ENCODE measurements at regions not wholly inside any gene's neighbourhood (a gene's known extent, or its start where the extent isn't known, plus 50 kb on each side); places are given as distances from the start of the nearest gene placed in this dataset.

DNA sequence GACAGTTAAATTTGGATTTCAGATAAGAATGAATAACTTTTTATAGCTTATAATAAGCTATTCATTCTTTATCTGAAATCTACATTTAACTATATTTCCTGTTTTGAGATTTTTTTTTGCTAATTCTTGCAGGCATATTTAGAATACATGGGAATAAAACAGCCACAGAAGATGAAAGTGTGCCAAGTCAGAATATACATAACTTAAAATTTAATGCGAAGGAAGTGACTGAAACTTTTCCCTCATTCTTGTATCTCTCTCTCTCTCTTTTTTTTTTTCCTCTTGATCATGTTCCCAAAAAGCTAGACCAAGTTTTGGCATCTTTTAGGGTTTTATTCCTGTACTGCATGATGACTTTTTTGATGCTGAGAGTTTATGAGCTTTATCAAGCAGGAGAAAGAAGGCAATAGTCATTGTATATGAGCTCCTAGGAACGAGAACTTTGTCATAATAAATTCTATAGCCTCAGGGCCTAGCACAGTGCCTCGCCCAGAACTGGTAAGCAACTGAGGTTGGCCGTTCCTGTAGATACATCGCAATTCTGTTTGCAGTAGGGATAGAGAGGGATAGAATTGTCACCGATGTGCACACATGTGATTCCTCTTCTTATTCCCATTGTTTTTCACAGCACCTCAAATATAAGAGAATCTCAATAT lies 205.2 kb downstream of the MYLK4 start:
- CTCF ChIA-PET, result no interaction called here
- ATAC-seq (replicated peaks in 1 of 4), result no peak

DNA sequence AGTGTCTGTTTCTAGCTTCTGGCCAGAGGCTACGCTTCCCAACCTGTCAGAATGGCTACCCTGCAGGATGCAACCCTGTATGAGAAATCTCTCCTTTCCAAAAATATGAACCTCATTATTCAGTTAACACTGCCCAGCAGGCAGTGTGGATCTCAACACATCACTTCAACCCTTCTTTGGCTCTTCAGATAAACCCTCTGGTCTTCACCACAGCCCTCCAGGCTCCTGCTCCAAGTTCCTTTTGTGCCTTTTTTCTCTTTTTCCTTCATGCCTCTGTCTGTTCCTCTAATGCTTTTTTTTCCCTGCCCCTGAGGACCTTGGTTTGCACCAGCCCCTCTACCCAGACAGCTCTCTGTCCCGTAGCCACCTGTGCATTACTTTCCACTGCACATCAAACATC lies 207.4 kb downstream of the MYLK4 start:
- Mint-ChIP-seq H3K27ac (peak overlapping the region in 1 of 2 donors; percentile 55), H3K4me3 (peak overlapping the region in 1 of 3 donors; percentile 64), H3K36me3 (no peaks in the 10 kb centered on the region), H3K9me3 (no peaks in the 10 kb centered on the region), H3K27me3 (peaks cover 44 to 58% of the 10 kb centered on the region in 2 donors), H3K4me1 (peaks cover 23 to 26% (median 24%) of the 10 kb centered on the region in 3 donors)
- ATAC-seq (replicated peaks in 1 of 4) (no peak), DNase-seq (no peak)
- Histone ChIP-seq H3K27ac (ENCODE audit: low read length) (no peak overlapping the region), H3K36me3 (ENCODE audit: control insufficient read depth in 2 of 2, extremely low read depth in 1 of 2, insufficient read depth in 1 of 2, low read length in 1 of 2) (no peaks in the 10 kb centered on the region), H3K27me3 (replicated peaks in 1 of 2; ENCODE audit: control insufficient read depth in 2 of 2, extremely low read depth in 1 of 2, insufficient read depth in 2 of 2, low read length in 1 of 2) (peaks cover 5 to 32% of the 10 kb centered on the region in 2 experiments), H3K4me3 (ENCODE audit: control insufficient read depth in 1 of 2, extremely low read depth in 1 of 2, low read length in 1 of 2) (no peak overlapping the region), H3K9me3 (no peaks in the 10 kb centered on the region), H3K4me1 (ENCODE audit: control insufficient read depth in 1 of 2, extremely low read depth in 1 of 2, insufficient read depth in 2 of 2, low read length in 2 of 2) (peaks cover 13 to 23% of the 10 kb centered on the region in 2 experiments)
- WGBS (ENCODE audit: insufficient coverage), result 55% methylated on average over 1 of the region's 2 CpGs
- CTCF ChIA-PET, result no interaction called here
- POLR2A ChIA-PET, result no interaction called here

More for the DNA sequence above, 205.2 kb downstream of the MYLK4 start:
- H3K4me3 ChIP-seq (ENCODE audit: control insufficient read depth in 1 of 2, extremely low read depth in 1 of 2, low read length in 1 of 2), result no peak overlapping the region
- no peaks in the 10 kb centered on the region for H3K36me3 Mint-ChIP-seq
- H3K9me3 ChIP-seq, result no peaks in the 10 kb centered on the region
- H3K27ac Mint-ChIP-seq, result no peak overlapping the region
- H3K4me1 Mint-ChIP-seq, result peaks cover 23 to 26% (median 24%) of the 10 kb centered on the region in 3 donors
- H3K4me3 Mint-ChIP-seq, result no peak overlapping the region
- no CpG with 5 or more reads among the region's 6 CpGs for WGBS (ENCODE audit: insufficient coverage)
- no peak for DNase-seq
- peaks cover 6 to 35% of the 10 kb centered on the region in 2 experiments for H3K27me3 ChIP-seq (replicated peaks in 1 of 2; ENCODE audit: control insufficient read depth in 2 of 2, extremely low read depth in 1 of 2, insufficient read depth in 2 of 2, low read length in 1 of 2)
- POLR2A ChIA-PET, result no interaction called here
- H3K27ac ChIP-seq (ENCODE audit: low read length), result no peak overlapping the region
- H3K9me3 Mint-ChIP-seq, result no peaks in the 10 kb centered on the region
- H3K36me3 ChIP-seq (ENCODE audit: control insufficient read depth in 2 of 2, extremely low read depth in 1 of 2, insufficient read depth in 1 of 2, low read length in 1 of 2), result no peaks in the 10 kb centered on the region
- H3K4me1 ChIP-seq (ENCODE audit: control insufficient read depth in 1 of 2, extremely low read depth in 1 of 2, insufficient read depth in 2 of 2, low read length in 2 of 2), result peaks cover 13 to 23% of the 10 kb centered on the region in 2 experiments
- peaks cover 39 to 57% of the 10 kb centered on the region in 2 donors for H3K27me3 Mint-ChIP-seq

DNA sequence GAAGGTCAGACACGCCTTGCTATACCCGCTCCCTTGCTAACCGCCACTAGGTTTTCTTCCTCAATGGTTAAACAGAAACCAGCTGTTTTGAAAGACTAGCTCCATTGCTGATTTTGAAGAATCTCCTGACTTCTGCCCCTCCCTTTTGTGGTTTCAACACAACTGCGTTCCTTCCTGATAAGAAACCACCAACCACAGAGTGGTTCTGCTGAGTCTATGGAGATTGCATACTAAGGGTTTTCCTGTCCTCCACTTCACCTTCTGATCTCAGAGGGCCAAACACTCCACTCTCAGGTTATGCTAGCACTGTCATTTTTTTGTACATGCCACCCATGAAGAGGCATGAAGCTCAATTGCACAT lies 207.9 kb downstream of the MYLK4 start:
- WGBS (ENCODE audit: insufficient coverage), result 0% methylated on average over 2 of the region's 4 CpGs
- Histone ChIP-seq H3K9me3 (no peaks in the 10 kb centered on the region), H3K4me3 (ENCODE audit: control insufficient read depth in 1 of 2, extremely low read depth in 1 of 2, low read length in 1 of 2) (peak overlapping the region in 1 of 2 donors; percentile 12), H3K4me1 (ENCODE audit: control insufficient read depth in 1 of 2, extremely low read depth in 1 of 2, insufficient read depth in 2 of 2, low read length in 2 of 2) (peaks cover 13 to 23% of the 10 kb centered on the region in 2 experiments), H3K27ac (ENCODE audit: low read length) (no peak overlapping the region), H3K27me3 (replicated peaks in 1 of 2; ENCODE audit: control insufficient read depth in 2 of 2, extremely low read depth in 1 of 2, insufficient read depth in 2 of 2, low read length in 1 of 2) (peaks cover 2 to 32% of the 10 kb centered on the region in 2 experiments), H3K36me3 (ENCODE audit: control insufficient read depth in 2 of 2, extremely low read depth in 1 of 2, insufficient read depth in 1 of 2, low read length in 1 of 2) (no peaks in the 10 kb centered on the region)
- ChIA-PET POLR2A (no interaction called here), CTCF (interaction anchor here in 1 of 2 donors (0.5 kb wide), 1 partner anchor 951 kb away, joined by 3 read pairs; no protein-coding TSS in a partner anchor)
- Mint-ChIP-seq H3K9me3 (no peaks in the 10 kb centered on the region), H3K4me1 (peaks cover 23 to 26% (median 24%) of the 10 kb centered on the region in 3 donors), H3K4me3 (peak overlapping the region; percentile 6 to 64 (median 23)), H3K27me3 (peaks cover 45 to 62% of the 10 kb centered on the region in 2 donors), H3K27ac (peak overlapping the region in 1 of 2 donors; percentile 55), H3K36me3 (no peaks in the 10 kb centered on the region)
- ATAC-seq (replicated peaks in 1 of 4) (peak; percentile 70 to 94 (median 86)), DNase-seq (peak in 22 of 35 experiments; percentile 0 to 69 (median 7))

DNA sequence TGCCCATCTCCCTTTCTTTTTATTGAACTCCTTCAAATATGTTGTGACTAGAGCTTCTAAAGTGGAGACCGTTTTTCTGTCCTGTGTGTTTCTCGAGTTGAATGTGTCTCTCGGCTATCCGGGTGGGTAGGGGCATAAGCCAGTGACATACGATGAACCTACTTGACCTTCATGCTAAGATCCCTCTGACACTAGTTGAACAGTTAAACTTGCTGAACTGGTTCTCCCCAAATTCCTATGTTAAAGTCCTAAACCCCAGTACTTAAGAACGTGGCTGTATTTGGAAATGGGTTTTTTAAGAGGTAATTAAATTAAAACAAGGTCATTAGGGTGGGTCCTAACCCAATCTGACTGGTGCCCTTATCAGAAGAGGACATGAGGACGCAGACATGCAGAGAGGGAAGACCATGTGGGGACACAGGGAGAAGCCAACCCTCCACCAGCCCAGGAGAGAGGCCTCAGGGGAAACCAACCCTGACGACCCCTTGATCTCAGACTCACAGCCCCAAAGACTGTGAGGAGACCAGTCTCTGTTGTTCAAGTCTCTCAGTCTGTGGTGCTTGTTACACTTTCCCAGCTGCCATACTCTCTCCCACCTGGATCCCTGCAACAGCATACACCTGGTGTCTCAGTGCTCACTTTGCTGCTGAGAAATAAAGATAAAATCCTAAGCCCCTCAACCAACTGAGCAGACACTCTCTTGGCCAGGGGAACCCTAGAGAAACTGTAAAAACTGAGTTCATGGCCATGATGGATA lies 208.4 kb downstream of the MYLK4 start:
- ATAC-seq (replicated peaks in 1 of 4) (no peak), DNase-seq (no peak)
- WGBS (ENCODE audit: insufficient coverage), result 11% methylated on average over 1 of the region's 8 CpGs
- Histone ChIP-seq H3K36me3 (ENCODE audit: control insufficient read depth in 2 of 2, extremely low read depth in 1 of 2, insufficient read depth in 1 of 2, low read length in 1 of 2) (no peaks in the 10 kb centered on the region), H3K9me3 (no peaks in the 10 kb centered on the region), H3K4me3 (ENCODE audit: control insufficient read depth in 1 of 2, extremely low read depth in 1 of 2, low read length in 1 of 2) (peak overlapping the region in 1 of 2 donors; percentile 12), H3K4me1 (ENCODE audit: control insufficient read depth in 1 of 2, extremely low read depth in 1 of 2, insufficient read depth in 2 of 2, low read length in 2 of 2) (peaks cover 13 to 23% of the 10 kb centered on the region in 2 experiments), H3K27ac (ENCODE audit: low read length) (no peak overlapping the region), H3K27me3 (replicated peaks in 1 of 2; ENCODE audit: control insufficient read depth in 2 of 2, extremely low read depth in 1 of 2, insufficient read depth in 2 of 2, low read length in 1 of 2) (peaks cover 2 to 35% of the 10 kb centered on the region in 2 experiments)
- H3K9me3 Mint-ChIP-seq, result no peaks in the 10 kb centered on the region
- ChIA-PET POLR2A (no interaction called here), CTCF (interaction anchor here in 1 of 2 donors (0.5 kb wide), 1 partner anchor 950 kb away, joined by 3 read pairs; no protein-coding TSS in a partner anchor)
- no peaks in the 10 kb centered on the region for H3K36me3 Mint-ChIP-seq
- no peak overlapping the region for H3K27ac Mint-ChIP-seq
- peak overlapping the region; percentile 6 to 64 (median 23) for H3K4me3 Mint-ChIP-seq
- peaks cover 47 to 68% of the 10 kb centered on the region in 2 donors for H3K27me3 Mint-ChIP-seq
- peaks cover 23 to 26% (median 24%) of the 10 kb centered on the region in 3 donors for H3K4me1 Mint-ChIP-seq

DNA sequence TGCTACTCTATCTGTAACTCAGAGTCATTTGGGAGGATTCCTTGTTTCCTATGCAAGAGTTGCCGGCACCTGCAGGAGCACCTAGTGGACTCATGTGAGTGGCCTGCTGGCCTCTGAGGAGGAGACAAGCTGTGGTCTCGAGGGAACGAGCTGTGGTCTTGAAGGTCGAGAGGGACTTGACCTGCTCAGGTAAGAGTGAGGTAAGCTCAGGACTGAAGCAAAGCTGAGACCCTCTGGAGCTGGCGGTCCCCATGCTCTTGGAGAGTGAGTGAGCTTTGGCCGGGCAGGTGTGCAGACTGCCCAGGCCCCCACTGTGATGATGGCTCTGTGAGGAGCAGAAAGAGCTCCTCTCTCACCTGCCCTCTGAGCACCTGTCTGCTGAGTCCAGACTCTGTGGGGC lies 214.3 kb downstream of the MYLK4 start:
- H3K27me3 Mint-ChIP-seq, result peaks cover 53 to 62% of the 10 kb centered on the region in 2 donors
- Histone ChIP-seq H3K27me3 (replicated peaks in 1 of 2; ENCODE audit: control insufficient read depth in 2 of 2, extremely low read depth in 1 of 2, insufficient read depth in 2 of 2, low read length in 1 of 2) (peaks cover 2 to 32% of the 10 kb centered on the region in 2 experiments), H3K4me1 (ENCODE audit: control insufficient read depth in 1 of 2, extremely low read depth in 1 of 2, insufficient read depth in 2 of 2, low read length in 2 of 2) (peaks cover 0 to 1% of the 10 kb centered on the region in 2 experiments), H3K9me3 (no peaks in the 10 kb centered on the region), H3K27ac (ENCODE audit: low read length) (no peak overlapping the region), H3K36me3 (ENCODE audit: control insufficient read depth in 2 of 2, extremely low read depth in 1 of 2, insufficient read depth in 1 of 2, low read length in 1 of 2) (no peaks in the 10 kb centered on the region), H3K4me3 (ENCODE audit: control insufficient read depth in 1 of 2, extremely low read depth in 1 of 2, low read length in 1 of 2) (no peak overlapping the region)
- ChIA-PET POLR2A (interaction anchor here in 1 of 2 donors (0.5 kb wide), 1 partner anchor 439 kb away, joined by 5 read pairs; no protein-coding TSS in a partner anchor), CTCF (no interaction called here)
- no peak for ATAC-seq (replicated peaks in 1 of 4)
- H3K4me3 Mint-ChIP-seq, result no peak overlapping the region
- no peak overlapping the region for H3K27ac Mint-ChIP-seq
- no peaks in the 10 kb centered on the region for H3K9me3 Mint-ChIP-seq
- WGBS (ENCODE audit: insufficient coverage), result 79% methylated on average over 6 of the region's 6 CpGs
- no peaks in the 10 kb centered on the region for H3K36me3 Mint-ChIP-seq
- no peak for DNase-seq
- H3K4me1 Mint-ChIP-seq, result peaks cover 0 to 4% (median under 1%) of the 10 kb centered on the region in 3 donors

DNA sequence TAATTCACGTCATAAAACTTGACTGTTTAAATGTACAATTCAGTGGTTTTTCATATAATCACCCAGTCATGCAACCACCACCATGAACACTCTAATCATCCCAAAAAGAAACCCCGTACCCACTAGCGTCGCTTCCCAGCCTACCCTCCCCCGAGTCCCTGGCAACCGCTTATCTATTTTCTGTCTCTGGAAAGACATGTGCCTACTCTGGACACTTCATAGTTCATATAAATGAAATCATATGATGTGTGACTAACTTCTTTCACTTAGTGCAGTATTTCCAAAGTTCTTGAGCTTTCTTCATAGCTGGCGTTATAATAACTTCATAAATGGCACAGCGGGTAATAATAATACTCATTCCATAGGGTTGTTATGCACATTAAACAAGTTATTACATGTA lies 215.2 kb downstream of the MYLK4 start:
- Mint-ChIP-seq H3K36me3 (no peaks in the 10 kb centered on the region), H3K4me3 (no peak overlapping the region), H3K27ac (no peak overlapping the region), H3K4me1 (no peaks in the 10 kb centered on the region), H3K27me3 (peaks cover 51 to 62% of the 10 kb centered on the region in 2 donors), H3K9me3 (no peaks in the 10 kb centered on the region)
- H3K4me1 ChIP-seq (ENCODE audit: control insufficient read depth in 1 of 2, extremely low read depth in 1 of 2, insufficient read depth in 2 of 2, low read length in 2 of 2), result no peaks in the 10 kb centered on the region
- no peak overlapping the region for H3K27ac ChIP-seq (ENCODE audit: low read length)
- H3K9me3 ChIP-seq, result no peaks in the 10 kb centered on the region
- ATAC-seq (replicated peaks in 1 of 4) (no peak), DNase-seq (no peak)
- no peak overlapping the region for H3K4me3 ChIP-seq (ENCODE audit: control insufficient read depth in 1 of 2, extremely low read depth in 1 of 2, low read length in 1 of 2)
- WGBS (ENCODE audit: insufficient coverage), result no CpG with 5 or more reads among the region's 8 CpGs
- H3K27me3 ChIP-seq (replicated peaks in 1 of 2; ENCODE audit: control insufficient read depth in 2 of 2, extremely low read depth in 1 of 2, insufficient read depth in 2 of 2, low read length in 1 of 2), result peaks cover 2 to 27% of the 10 kb centered on the region in 2 experiments
- H3K36me3 ChIP-seq (ENCODE audit: control insufficient read depth in 2 of 2, extremely low read depth in 1 of 2, insufficient read depth in 1 of 2, low read length in 1 of 2), result no peaks in the 10 kb centered on the region
- ChIA-PET POLR2A (no interaction called here), CTCF (no interaction called here)
